IPS-18a (cell line): ENCODE measurements at regions not wholly inside any gene's neighbourhood (a gene's known extent, or its start where the extent isn't known, plus 50 kb on each side); places are given as distances from the start of the nearest gene placed in this dataset.
"Not testable (repeated sequence)": the region's sequence is repeated elsewhere in the genome, so short reads cannot be mapped to it uniquely, and the experiment has no call there.

Experiments
- H3K27ac ChIP-seq: one replicate; pipeline ENCODE4 v1.5.1; 2013; ENCODE audit warnings: low read length
- H3K27me3 ChIP-seq: one replicate; pipeline ENCODE4 v1.6.1; 2013; ENCODE audit warnings: mild to moderate bottlenecking, low read length; ENCODE audit not compliant: control insufficient read depth, insufficient read depth
- H3K36me3 ChIP-seq: one replicate; pipeline ENCODE4 v1.6.1; 2013; ENCODE audit warnings: low read depth, low read length; ENCODE audit not compliant: control insufficient read depth
- H3K4me1 ChIP-seq: one replicate; pipeline ENCODE4 v1.6.1; 2013; ENCODE audit warnings: low read depth, low read length; ENCODE audit not compliant: control insufficient read depth
- H3K4me3 ChIP-seq: one replicate; pipeline ENCODE4 v1.5.1; 2013; ENCODE audit warnings: low read length
- H3K9ac ChIP-seq: one replicate; pipeline ENCODE4 v1.6.1; 2013; ENCODE audit warnings: mild to moderate bottlenecking, low read length, moderate library complexity
- H3K9me3 ChIP-seq: one replicate; pipeline ENCODE4 v1.6.1; 2013; ENCODE audit warnings: low read depth, low read length; ENCODE audit not compliant: control insufficient read depth

DNA sequence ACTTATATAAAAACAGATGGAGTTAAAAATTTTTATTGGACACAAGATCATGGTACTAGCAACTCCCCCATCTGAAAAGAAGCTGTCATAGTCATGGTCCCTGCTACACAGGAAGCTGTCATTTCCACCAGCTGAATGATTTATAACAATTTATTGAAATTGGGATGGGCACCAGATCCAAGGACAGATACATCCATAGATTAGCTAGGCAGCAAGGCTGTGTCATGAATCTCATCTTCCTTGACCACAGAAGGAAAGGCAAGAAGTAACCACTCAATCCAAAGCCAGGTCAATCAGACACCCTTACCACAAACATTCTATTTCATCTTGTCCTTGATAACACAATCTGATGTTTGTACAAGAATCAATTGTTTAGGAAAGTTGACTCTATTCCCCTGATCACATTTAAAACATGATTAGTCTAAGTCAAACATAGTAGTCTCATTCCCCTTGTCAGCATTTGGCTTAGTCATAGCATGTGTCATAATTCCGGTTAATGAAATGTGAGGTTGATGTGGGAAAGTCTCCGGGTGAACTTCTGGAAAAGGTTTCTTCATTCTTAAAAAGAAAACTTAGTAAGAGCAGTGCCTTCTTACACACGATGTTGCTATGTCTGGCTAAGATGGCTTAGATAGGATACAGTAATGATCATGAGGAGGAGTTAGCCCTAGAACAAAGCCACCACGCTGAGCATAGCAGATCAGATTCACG is 462.6 kb upstream of the PAPPA start:
- no peak overlapping the region for H3K9ac ChIP-seq
- H3K36me3 ChIP-seq = no peaks in the 10 kb centered on the region
- H3K9me3 ChIP-seq = no peaks in the 10 kb centered on the region
- no peak overlapping the region for H3K27ac ChIP-seq
- H3K4me1 ChIP-seq = no peaks in the 10 kb centered on the region
- no peaks in the 10 kb centered on the region for H3K27me3 ChIP-seq
- H3K4me3 ChIP-seq = no peak overlapping the region

DNA sequence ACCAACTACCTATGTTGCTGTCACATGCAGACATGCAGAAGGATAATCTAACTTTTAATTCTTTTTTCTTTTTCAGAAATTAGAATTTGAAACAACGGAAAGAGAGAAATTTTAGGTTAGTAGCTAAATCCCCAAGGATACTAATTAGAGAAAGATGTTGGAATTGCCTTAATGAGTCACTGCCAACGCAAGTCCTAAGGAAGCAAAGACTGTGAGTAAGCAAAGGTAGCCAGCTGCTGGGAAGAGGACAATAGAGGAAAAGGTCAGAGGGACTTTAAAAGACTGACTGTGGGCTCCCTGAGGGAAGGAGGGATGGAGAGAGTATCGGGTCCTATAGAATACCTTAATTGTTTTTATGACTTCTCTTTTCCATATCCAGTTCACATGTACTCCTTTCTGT is 461.9 kb upstream of the PAPPA start:
- H3K36me3 ChIP-seq = no peaks in the 10 kb centered on the region
- H3K4me3 ChIP-seq = no peak overlapping the region
- no peak overlapping the region for H3K27ac ChIP-seq
- no peaks in the 10 kb centered on the region for H3K27me3 ChIP-seq
- H3K9me3 ChIP-seq = no peaks in the 10 kb centered on the region
- H3K9ac ChIP-seq = no peak overlapping the region
- H3K4me1 ChIP-seq = no peaks in the 10 kb centered on the region

DNA sequence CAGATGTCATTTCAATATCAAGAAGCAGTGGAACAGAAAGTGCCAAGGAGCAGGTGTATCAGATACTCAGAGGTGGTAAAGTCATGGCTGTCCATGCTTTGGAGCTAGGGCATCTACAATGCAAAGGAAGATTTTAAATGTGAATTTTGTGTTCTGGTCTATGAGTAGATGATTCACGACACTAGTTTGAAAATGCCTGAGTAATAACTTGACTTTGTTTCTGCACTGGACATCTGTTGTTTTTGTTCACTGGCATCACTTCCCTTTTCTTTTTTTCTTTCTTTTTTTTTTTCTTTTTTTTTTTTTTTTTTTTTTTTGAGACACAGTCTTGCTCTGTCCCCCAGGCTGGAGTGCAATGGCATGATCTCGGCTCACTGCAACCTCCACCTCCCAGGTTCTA is 460.7 kb upstream of the PAPPA start:
- H3K4me3 ChIP-seq, H3K27me3 ChIP-seq, H3K9ac ChIP-seq, H3K27ac ChIP-seq, H3K9me3 ChIP-seq, H3K36me3 ChIP-seq, H3K4me1 ChIP-seq: not testable (repeated sequence)

DNA sequence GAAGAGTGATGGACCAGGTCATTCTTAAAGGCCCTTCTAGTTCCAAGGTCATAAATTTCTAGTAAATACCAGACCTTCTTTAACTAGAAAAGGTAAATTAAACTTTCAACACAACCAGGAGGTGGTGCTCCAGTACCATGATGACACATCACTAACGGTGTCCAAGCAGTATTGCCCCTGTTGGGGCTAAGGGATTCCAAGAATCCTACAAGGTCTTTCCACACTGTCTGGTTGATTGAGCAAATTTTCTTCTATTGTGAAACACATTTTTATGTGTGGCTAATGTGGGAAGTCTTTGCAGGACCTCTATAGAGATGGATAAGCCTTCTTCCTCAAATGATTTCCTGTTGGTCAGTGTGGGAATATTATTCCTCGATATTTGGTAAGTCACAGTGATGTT is 459.6 kb upstream of the PAPPA start:
- H3K9me3 ChIP-seq = no peaks in the 10 kb centered on the region
- no peaks in the 10 kb centered on the region for H3K4me1 ChIP-seq
- no peaks in the 10 kb centered on the region for H3K27me3 ChIP-seq
- no peak overlapping the region for H3K9ac ChIP-seq
- H3K27ac ChIP-seq = no peak overlapping the region
- no peak overlapping the region for H3K4me3 ChIP-seq
- H3K36me3 ChIP-seq = no peaks in the 10 kb centered on the region

DNA sequence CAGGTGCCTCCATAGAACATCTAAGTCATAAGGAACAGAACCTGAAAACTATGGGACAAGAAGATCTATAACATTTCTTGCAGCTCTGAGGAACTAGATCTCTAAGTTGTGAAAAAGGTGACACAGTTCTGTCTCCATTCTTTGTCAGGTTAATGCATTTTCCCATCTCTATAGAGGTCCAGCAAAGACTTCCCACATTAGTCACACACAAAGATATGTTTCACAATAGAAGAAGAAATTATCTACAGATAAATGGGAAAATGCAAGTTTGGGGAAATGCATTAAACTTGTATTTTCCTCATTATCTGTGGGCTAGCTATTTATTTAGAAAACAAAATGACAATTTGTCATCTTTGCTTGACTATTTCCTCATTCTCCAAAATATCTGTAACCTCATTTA is 458.6 kb upstream of the PAPPA start:
- Histone ChIP-seq H3K9ac (no peak overlapping the region), H3K27ac (no peak overlapping the region), H3K27me3 (no peaks in the 10 kb centered on the region), H3K36me3 (no peaks in the 10 kb centered on the region), H3K9me3 (no peaks in the 10 kb centered on the region), H3K4me1 (no peaks in the 10 kb centered on the region), H3K4me3 (no peak overlapping the region)

DNA sequence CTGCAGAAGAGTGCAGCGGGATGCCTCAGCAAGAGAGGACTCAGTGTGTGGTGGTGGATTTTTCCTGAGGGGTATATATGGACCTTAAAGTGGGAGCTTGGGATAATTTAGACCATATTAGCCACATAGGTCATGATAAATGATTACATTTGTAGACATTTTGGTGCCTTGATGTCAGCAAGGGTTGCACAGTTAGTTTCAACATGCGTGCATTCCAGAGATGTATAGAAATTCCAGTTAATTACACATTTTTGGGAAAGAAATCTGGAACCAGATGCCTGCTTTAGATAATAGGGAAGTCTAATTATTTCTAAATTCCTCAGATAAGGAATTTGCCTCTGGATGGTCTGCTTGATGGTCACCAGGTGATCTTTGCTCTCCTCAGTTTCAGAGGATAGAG is 440.6 kb upstream of the PAPPA start:
- no peaks in the 10 kb centered on the region for H3K4me1 ChIP-seq
- no peak overlapping the region for H3K4me3 ChIP-seq
- no peak overlapping the region for H3K9ac ChIP-seq
- no peaks in the 10 kb centered on the region for H3K9me3 ChIP-seq
- H3K27me3 ChIP-seq = no peaks in the 10 kb centered on the region
- no peak overlapping the region for H3K27ac ChIP-seq
- no peaks in the 10 kb centered on the region for H3K36me3 ChIP-seq

DNA sequence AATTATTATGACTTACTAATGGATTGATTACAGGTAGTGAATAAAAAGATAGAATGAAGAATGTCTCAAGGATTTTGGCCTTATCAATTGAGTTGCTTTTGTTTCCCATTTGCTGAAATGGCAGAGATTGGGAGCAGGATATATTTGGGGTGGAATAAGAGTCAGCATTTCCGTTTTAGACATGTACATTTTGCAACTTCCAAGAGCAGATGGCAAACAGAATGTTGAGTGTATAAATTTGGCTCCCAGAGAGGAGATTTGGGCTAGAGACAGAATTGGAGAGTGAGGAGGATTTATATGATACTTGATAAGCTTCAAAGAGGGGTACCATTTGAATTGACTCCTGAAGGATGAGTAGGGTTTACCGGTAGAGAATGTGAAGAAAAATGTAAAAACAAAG is 437.9 kb upstream of the PAPPA start:
- Histone ChIP-seq H3K4me1 (no peaks in the 10 kb centered on the region), H3K9ac (no peak overlapping the region), H3K27me3 (no peaks in the 10 kb centered on the region), H3K4me3 (no peak overlapping the region), H3K27ac (no peak overlapping the region), H3K9me3 (no peaks in the 10 kb centered on the region), H3K36me3 (no peaks in the 10 kb centered on the region)

DNA sequence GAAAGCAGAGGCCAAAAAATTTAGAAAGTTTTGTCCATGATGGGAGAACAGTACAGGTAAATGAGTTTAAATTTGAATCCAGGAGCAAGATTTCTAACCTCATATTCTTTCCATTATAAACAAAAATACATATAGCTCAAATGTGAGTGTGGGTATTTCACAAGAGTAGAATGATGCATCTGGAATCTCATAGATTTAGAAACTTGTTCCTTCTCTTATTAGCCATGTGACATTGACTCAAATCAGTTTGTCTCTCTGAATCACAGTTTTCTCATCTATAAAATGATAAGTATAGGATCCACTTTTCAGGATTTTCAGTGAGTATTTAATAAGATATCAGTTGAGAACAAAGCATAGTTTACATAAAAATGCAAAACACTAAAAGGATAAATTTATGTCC is 436.3 kb upstream of the PAPPA start:
- Histone ChIP-seq H3K4me1 (no peaks in the 10 kb centered on the region), H3K27ac (no peak overlapping the region), H3K27me3 (no peaks in the 10 kb centered on the region), H3K9ac (no peak overlapping the region), H3K9me3 (no peaks in the 10 kb centered on the region), H3K4me3 (no peak overlapping the region), H3K36me3 (no peaks in the 10 kb centered on the region)

DNA sequence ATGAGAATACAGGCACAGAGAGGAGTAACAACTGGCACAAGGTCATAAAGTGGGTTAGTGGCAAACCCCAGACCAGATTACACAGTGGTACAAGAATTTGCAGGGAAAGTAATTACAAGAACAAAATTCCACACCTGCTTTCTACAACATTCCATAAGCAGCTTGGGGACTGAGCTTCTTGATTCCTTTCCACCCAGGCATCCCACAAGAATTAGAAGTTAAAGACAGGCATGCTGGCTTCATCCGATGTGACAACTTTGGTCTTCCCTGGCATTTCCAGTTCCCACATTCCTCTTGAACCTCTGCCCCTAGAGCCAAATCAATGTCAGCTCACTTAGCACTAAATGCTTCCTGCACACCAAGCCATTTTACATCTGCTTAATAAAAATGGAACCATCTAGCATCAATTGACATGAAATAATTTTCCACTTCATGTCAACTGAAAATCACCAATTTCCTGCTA is 435.8 kb upstream of the PAPPA start:
- Histone ChIP-seq H3K9ac (no peak overlapping the region), H3K9me3 (no peaks in the 10 kb centered on the region), H3K27ac (no peak overlapping the region), H3K36me3 (no peaks in the 10 kb centered on the region), H3K27me3 (no peaks in the 10 kb centered on the region), H3K4me1 (no peaks in the 10 kb centered on the region), H3K4me3 (no peak overlapping the region)

DNA sequence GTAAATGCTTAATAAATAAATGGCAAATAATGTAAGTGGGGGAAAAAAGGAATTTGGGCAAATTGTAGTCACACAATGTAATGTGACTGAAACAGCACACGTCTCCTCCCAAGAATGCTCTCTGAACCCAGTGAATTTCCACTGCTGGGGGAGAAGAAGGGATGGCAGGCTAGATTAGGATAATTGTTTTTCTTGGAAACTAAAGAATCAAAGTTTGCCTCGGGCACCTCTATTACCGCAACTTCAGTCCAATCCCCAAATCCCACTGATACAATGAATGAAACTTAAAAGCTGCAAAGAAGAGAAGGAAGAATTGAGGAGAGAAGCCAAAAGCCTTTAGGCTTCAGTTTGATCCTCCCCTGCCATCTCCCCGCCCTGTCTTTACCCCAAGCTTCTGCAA is 423.2 kb upstream of the PAPPA start:
- H3K4me3 ChIP-seq = no peak overlapping the region
- no peaks in the 10 kb centered on the region for H3K36me3 ChIP-seq
- H3K27me3 ChIP-seq = no peaks in the 10 kb centered on the region
- no peak overlapping the region for H3K27ac ChIP-seq
- peaks cover 5% of the 10 kb centered on the region for H3K4me1 ChIP-seq
- no peaks in the 10 kb centered on the region for H3K9me3 ChIP-seq
- no peak overlapping the region for H3K9ac ChIP-seq

DNA sequence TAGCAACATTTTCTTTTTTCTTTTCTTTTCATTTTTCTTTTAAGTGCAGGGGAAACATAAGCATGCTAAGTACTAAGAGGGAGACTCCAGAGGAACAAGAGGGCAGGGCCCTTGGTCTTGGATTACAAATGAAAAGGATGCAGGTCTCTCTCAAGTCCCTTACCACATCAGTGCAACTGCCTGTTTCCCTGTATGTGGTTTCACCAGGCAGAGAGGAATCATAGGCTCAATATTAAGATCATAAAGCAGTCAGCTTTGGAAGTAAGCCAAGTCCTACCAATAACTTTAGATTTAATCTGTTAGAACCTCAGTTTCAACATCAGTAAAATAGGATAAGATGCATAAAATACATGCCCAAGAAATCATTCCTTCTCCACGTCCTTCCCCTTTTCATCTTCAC is 422.7 kb upstream of the PAPPA start:
- no peaks in the 10 kb centered on the region for H3K27me3 ChIP-seq
- H3K4me3 ChIP-seq = no peak overlapping the region
- no peak overlapping the region for H3K9ac ChIP-seq
- no peaks in the 10 kb centered on the region for H3K36me3 ChIP-seq
- no peak overlapping the region for H3K27ac ChIP-seq
- peaks cover 5% of the 10 kb centered on the region for H3K4me1 ChIP-seq
- no peaks in the 10 kb centered on the region for H3K9me3 ChIP-seq

DNA sequence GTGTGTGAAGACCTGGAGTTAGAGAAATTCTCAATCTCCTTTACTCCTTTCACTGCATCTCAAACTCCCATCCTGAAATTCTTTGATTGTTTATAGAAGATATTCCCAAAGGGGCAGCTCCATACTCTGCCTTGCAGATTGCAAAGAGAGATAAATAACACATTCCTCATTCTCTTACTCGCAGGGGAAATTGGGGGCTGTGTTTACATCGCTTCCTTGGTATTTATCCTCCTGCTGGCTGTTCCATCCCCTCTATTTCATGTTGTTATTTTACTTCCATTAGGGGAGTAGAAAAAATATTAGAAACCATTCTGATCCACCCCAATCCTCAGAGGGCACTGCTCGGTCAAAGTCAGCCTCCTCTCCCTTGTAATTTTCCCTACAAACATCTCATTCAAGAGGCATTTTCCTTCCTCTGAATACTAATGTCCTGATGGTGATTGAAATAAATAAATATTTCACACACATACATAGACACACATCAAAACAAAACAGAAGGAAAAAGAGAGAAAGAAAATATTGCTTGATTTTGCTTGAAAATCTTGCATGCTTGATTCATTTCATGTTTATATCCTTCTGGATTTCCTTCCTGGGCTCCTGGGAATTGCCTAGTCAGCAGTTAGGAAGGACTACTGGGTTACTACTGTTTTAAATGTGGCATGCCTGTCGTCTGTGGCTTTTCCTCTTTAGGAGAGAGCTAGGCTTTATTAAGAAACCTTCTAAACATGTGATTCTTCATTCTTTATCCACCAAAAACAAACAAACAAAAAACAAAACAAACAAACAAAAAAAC is 420.1 kb upstream of the PAPPA start:
- no peaks in the 10 kb centered on the region for H3K27me3 ChIP-seq
- H3K9me3 ChIP-seq = no peaks in the 10 kb centered on the region
- no peak overlapping the region for H3K9ac ChIP-seq
- H3K4me3 ChIP-seq = no peak overlapping the region
- no peak overlapping the region for H3K27ac ChIP-seq
- H3K36me3 ChIP-seq = no peaks in the 10 kb centered on the region
- H3K4me1 ChIP-seq = peaks cover 5% of the 10 kb centered on the region
